Renal cortex interstitium (tissue), 11 donors: ENCODE measurements at regions not wholly inside any gene's neighbourhood (a gene's known extent, or its start where the extent isn't known, plus 50 kb on each side); places are given as distances from the start of the nearest gene placed in this dataset.
A peak's percentile ranks its signal among the peaks of the same experiment; 100 is the strongest.

ENCODE experiments used
- DNase-seq, 11 donors: peaks; one replicate each; pipeline ENCODE4 v3.0.0-alpha.2; 2013; ENCODE audit warnings: low read depth in 9 of 11, low spot score in 4 of 11; ENCODE audit errors: extremely low read depth in 1 of 11

- no peak for DNase-seq
Observed at GRCh38 chr7:130893441-130893894, 159.5 kb upstream of the KLF14 start.

- no peak for DNase-seq
Observed at GRCh38 chr7:130894146-130894908, 160.3 kb upstream of the KLF14 start.

DNA sequence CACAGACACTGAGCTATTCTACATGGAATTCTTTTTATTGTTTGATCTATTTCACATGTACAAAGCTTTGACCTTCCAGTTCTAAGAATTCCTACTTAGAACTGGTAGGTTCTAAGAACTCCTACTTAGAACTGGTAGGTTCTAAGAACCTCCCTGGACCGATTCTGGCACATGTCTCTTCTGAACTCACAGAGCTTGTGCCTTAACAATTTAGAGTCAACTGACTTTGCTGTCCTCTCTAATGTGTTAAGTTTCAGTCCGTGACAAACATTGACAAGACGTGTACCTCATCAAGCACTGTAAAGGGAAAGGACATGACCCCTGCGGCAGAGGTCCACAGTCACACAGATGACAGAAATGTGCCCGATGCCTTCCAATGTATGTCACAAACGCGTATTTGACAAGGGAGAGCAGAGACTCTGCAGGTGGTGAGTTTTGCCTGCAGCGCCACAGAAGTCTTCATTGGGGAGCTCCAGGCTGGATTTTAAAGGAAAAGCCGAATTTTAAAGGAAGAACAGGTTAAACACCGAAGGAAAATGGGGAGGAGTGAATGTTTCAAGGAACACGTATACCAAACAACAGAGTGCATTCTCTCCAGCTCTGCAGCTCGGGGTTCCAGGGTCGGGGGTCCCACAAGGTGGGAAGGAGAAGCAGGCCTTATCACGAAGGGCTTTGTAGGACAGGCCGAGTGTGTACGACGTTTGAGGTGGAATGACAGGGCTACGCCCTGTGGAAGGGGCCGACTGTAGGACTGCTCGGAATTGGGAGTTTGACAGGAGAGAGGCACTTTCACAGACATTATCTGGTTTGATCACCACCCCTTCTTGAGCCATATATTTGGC, 161.1 kb upstream of the KLF14 start:
- DNase-seq, result no peak

- no peak for DNase-seq
Observed at GRCh38 chr7:130896051-130896881, 162.3 kb upstream of the KLF14 start.

- DNase-seq, result peak in 6 of 11 donors; percentile 64 to 73 (median 66)
Observed at GRCh38 chr7:130896898-130897514, 163.0 kb upstream of the KLF14 start.

GRCh38 chr7:130897515-130898419, 163.8 kb upstream of the KLF14 start:
- no peak for DNase-seq

GRCh38 chr7:130899071-130899560, 165.1 kb upstream of the KLF14 start:
- DNase-seq, result no peak

DNA sequence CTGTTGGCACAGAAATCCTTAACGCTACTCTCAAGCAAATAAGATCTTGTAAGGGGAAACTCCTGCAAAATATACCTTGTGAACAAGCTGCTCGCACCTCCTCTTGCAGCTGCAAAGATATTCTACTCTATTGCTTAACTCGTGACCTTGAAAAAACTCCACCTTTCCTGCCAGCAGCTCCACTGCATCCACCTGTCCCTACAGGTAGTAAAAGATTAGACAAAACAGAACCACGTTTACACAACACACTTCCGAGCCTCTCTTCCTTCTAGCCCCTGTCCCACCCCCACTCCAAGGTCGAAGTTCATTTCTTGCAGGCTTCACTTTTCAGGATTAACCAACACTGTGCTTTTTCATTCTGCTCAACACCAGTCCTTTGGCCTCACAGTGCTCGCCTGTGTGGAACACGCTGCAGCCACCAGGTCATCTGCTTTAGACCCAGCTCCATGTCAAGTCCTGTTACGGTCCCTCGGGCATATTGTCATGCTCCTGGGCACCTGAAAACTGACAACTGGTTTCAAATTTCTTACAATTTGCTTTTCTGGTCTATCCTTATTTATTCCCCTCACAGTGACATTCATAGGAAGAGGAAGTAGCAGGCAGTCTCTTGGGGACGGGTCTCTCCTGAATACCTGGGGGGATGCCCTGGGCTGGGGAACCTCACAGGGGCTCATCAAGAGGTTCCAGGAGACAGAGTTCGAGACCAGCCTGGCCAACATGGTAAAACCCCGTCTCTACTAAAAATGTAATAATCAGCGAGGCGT, 165.8 kb upstream of the KLF14 start:
- no peak for DNase-seq

GRCh38 chr7:130900471-130901076, 166.6 kb upstream of the KLF14 start:
- no peak for DNase-seq

- DNase-seq, result peak in 1 of 11 donors; percentile 26
Observed at GRCh38 chr7:130901209-130901783, 167.3 kb upstream of the KLF14 start.

GRCh38 chr7:130902755-130903357, 168.8 kb upstream of the KLF14 start:
- no peak for DNase-seq

- no peak for DNase-seq
Observed at GRCh38 chr7:130903358-130903974, 169.5 kb upstream of the KLF14 start.

DNA sequence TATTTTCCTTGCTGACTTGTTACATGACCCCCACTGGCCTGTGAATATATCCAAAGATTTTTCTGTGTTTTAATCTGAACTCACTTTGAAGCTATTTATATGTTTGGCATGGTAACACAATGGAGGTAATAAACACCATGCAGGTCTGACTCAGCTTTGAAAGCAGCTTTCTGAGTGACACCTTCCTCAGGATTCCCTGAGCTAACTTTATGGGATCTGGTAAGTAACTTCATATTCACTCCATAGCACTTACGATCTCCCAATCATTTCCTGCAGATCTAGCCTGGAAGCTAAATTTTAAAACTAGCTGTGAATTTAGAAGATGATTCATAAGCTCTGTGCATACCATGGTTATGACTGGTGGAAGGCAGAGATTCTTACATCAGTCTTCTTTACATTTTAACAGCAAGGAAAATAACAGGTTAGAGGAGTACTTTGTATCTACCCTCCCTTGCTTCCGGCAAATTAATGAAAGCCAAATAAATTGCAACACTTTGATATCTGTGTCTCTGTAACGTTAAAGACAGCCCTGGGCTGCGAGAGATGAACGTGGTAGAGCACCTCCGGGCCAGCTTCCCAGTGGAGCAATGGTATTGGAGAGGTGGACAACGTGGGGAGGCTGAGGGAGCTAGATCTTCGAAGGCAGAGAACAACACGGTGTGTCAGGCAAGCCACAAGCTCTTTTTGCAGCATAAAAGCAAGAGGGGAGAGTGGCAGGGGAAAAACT, 170.2 kb upstream of the KLF14 start:
- no peak for DNase-seq

DNA sequence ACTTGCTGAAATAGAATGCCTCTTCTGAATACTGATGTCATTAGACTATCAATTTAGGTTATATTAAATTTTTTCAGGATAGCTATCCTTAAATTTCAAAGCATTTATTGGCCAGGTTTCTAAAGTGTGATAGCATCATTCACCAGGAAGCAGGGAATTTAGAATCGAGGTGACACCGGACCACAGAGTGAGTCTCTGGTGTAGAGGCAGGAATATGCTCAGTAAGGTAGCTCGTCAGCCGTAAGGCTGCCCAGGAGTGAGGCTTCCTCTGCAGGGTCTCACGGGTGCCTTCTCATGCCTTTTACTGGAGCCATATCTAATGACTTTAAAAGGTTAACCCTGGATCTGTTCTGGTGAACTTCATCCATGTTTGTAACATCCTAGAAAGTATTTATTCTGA, 170.8 kb upstream of the KLF14 start:
- DNase-seq, result no peak

DNA sequence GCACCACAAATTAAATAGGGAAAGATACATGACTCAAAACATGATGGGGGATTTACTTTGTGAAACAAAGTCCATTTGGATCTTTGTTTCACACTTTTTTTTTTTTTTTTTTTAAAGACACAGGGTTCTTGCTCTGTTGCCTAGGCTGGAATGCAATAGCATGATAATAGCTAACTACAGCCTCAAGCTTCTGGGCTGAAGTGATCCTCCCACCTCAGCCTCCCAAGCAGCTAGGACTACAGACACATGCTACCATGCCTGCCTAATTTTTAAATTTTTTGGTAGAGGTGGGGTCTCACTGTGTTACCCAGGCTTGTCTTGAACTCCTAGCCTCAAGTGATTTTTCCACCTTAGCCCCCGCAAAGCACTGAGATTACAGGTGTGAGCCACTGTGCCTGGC, 172.6 kb upstream of the KLF14 start:
- no peak for DNase-seq
